ENCODE measurements at regions not wholly inside any gene's neighbourhood (a gene's known extent, or its start where the extent isn't known, plus 50 kb on each side); places are given as distances from the start of the nearest gene placed in this dataset.

GRCh38 chr2:240295256-240296103 is 140.0 kb upstream of the GPC1 start:
- DNase-seq (ENCODE audit: low read depth in 2 of 2) = peak in 1 of 2 donors; percentile 22
- no peak for TF ChIP-seq CTCF (IDR thresholded peaks at IDR 0.05; ENCODE audit: low read depth, low read length)
- H3K4me3 ChIP-seq (replicated peaks in 1 of 2; ENCODE audit: low read depth in 2 of 2, low read length in 2 of 2) = no peak overlapping the region

DNA sequence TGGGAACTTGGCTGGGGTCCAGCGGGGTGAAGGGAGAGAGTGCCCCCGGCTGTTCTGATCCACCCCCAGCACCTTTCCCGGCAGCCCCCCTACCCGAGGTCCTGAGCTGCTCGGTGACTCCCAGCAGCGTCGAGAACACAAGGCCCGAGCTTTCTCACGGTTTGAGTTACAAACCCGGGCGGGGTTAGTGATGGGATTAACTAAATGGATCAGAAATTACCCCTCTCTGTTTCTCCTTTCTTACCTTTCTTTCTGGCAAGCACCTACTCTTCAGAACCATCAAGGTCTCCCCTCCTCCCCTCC is 139.4 kb upstream of the GPC1 start:
- DNase-seq (ENCODE audit: low read depth in 2 of 2) = no peak
- no peak for TF ChIP-seq CTCF (IDR thresholded peaks at IDR 0.05; ENCODE audit: low read depth, low read length)
- no peak overlapping the region for H3K4me3 ChIP-seq (replicated peaks in 1 of 2; ENCODE audit: low read depth in 2 of 2, low read length in 2 of 2)

- no peak for TF ChIP-seq CTCF (IDR thresholded peaks at IDR 0.05; ENCODE audit: low read depth, low read length)
- no peak for DNase-seq (ENCODE audit: low read depth in 2 of 2)
- H3K4me3 ChIP-seq (replicated peaks in 1 of 2; ENCODE audit: low read depth in 2 of 2, low read length in 2 of 2) = no peak overlapping the region
These were observed 138.8 kb upstream of the GPC1 start for GRCh38 chr2:240296476-240297255.

- no peak for DNase-seq (ENCODE audit: low read depth in 2 of 2)
- no peak overlapping the region for H3K4me3 ChIP-seq (replicated peaks in 1 of 2; ENCODE audit: low read depth in 2 of 2, low read length in 2 of 2)
- no peak for TF ChIP-seq CTCF (IDR thresholded peaks at IDR 0.05; ENCODE audit: low read depth, low read length)
These were observed 138.0 kb upstream of the GPC1 start for GRCh38 chr2:240297256-240298116.

GRCh38 chr2:240298117-240298790 is 137.2 kb upstream of the GPC1 start:
- no peak for TF ChIP-seq CTCF (IDR thresholded peaks at IDR 0.05; ENCODE audit: low read depth, low read length)
- no peak for DNase-seq (ENCODE audit: low read depth in 2 of 2)
- no peak overlapping the region for H3K4me3 ChIP-seq (replicated peaks in 1 of 2; ENCODE audit: low read depth in 2 of 2, low read length in 2 of 2)
